ENCODE measurements at regions not wholly inside any gene's neighbourhood (a gene's known extent, or its start where the extent isn't known, plus 50 kb on each side); places are given as distances from the start of the nearest gene placed in this dataset.

DNA sequence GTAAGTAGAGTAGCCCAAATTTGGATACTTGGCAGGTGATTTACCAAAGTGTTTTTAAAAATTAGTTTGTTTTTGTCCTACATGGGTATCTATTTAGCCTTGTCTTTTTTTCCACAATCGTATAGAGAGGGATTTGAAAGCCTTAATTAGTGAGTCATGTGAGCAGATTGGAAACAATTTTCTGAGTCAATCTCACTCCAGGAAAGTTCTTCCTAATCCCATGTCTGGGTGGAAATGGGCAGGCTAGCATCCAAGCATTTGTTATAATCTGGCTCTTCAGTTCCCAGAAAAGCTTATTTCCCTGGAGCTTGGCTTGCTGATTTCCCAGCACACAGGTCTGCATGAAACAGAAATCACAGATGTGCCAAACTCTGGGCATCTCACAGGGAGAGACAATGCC is 426.9 kb upstream of the BOD1L1 start:
- TF ChIP-seq GATA3 (IDR thresholded peaks at IDR 0.05; ENCODE audit: low read depth, low read length) (no peak), GATA2 (IDR thresholded peaks at IDR 0.05; ENCODE audit: low read depth, low read length) (no peak)

DNA sequence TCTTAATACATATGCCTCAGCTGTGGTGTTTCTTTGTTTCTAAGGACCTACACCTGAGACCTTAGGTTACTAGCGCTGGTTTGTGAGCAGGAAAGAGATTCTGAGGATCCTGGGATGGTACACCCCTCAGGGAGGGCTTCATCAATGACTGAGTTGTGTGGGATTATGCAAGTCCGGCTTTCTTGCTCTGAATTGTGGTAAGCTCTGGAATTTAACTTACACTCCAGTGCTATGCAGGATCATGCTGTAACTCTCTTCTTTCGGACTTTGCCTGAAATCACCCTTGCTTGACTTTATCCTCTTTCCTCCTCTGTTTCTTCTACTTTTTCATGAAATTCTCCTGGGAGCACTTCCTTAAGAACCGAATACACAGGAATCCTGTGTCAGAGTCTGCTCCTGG is 431.5 kb upstream of the BOD1L1 start:
- TF ChIP-seq GATA3 (IDR thresholded peaks at IDR 0.05; ENCODE audit: low read depth, low read length) (no peak), GATA2 (IDR thresholded peaks at IDR 0.05; ENCODE audit: low read depth, low read length) (no peak)

DNA sequence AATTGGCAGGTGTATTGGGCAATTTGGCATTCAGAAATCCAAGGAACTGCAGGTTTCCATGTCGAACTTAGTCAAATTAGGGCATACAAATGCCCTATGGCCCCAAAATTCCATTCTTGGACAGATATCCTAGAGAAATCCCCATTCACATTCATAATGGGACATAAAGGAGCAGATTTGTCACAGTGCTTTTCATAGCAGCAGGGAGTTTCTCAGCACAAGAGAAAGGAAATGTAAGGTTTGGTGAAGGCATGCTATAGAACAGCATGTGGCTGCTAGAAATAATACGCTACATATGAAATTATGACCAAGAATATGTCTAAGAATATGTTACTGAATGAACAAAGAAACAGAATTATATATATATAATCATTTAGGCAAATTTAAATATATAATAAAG is 437.5 kb upstream of the BOD1L1 start:
- no peak for TF ChIP-seq GATA2 (IDR thresholded peaks at IDR 0.05; ENCODE audit: low read depth, low read length)
- no peak for TF ChIP-seq GATA3 (IDR thresholded peaks at IDR 0.05; ENCODE audit: low read depth, low read length)

DNA sequence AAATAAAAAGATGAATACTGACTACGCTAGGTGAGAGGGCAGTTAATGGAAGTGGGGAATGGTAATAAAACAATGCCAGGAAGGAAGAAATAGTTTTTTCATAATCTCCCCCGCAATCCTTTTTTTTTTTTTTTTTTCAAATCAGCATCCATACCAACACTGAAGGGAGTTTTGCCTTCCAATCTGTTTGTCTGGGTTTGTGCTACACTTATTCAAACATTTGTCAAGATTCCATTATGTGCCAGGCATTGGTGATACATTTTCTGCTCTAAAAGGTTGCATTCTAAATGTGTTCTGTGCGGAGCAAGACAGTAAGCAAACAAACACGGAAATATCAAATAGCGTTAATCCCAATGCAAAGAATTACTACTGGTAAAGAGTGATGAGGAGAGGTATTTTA is 437.9 kb upstream of the BOD1L1 start:
- TF ChIP-seq GATA3 (IDR thresholded peaks at IDR 0.05; ENCODE audit: low read depth, low read length): no peak
- no peak for TF ChIP-seq GATA2 (IDR thresholded peaks at IDR 0.05; ENCODE audit: low read depth, low read length)

DNA sequence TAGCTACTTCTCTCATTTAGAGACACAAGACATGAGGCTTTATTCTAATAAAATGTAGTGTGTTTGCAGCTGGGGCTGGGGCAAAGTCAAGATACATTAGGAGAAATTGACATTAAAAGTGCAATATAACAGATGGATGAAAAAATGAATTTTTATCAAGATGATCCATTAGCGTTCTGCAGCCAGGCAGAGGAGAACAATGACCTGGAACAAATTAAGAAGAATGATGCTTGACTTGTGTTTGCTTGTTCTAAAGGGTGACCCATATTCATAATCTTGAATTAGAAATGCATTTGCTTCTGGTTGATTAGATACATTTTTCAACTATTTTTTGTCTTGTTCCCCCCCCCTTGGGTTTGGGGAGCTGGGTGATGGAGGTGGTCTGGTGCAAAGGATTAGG is 439.5 kb upstream of the BOD1L1 start:
- TF ChIP-seq GATA2 (IDR thresholded peaks at IDR 0.05; ENCODE audit: low read depth, low read length): no peak
- TF ChIP-seq GATA3 (IDR thresholded peaks at IDR 0.05; ENCODE audit: low read depth, low read length): no peak

DNA sequence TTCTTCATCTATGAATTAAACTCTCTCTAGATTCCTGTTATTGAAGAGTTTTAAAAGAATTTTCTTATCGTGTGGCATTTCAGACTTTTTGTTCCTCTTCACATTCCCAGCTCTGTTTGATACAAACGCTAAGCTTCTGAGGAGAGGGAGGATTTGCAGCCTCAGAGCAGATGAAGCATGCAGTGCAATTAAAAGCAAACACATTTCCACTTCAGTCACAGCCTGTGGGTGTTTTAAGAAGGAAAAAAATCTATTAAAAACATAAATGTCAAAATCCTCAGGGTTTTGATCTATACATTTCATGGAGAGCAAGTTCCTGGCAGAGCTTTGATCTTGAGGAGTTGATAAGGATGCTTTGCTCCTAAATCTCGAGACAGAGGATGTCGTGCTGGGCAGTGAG is 442.4 kb upstream of the BOD1L1 start:
- no peak for TF ChIP-seq GATA3 (IDR thresholded peaks at IDR 0.05; ENCODE audit: low read depth, low read length)
- TF ChIP-seq GATA2 (IDR thresholded peaks at IDR 0.05; ENCODE audit: low read depth, low read length): no peak

DNA sequence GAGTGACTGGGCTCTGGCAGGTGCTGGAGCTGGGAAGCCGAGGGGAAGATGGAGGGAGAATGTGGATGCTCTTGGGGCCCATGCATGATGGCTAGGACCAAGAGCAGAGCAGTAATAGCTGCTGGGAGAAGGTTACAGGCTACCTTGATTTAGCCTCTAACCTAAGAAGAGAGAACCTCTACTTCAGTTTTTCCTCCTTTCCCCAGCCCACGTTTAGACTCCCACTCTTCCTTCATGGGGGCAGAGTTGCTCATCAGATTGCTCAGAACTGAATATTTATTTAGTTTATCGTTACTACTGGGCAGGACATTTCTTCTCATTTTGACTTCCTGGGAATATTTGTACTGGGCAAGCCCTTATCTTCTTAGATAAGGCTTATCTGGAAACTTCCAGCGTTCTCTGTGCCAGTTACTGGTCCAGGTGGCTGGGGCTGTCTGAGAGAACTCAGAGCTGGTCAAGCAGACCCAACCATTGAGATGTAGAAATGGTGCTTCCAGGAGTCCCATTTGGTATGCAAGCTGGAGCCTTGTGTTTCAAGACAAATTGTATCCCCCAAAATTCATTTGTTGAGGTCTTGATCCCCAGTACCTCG is 442.9 kb upstream of the BOD1L1 start:
- no peak for TF ChIP-seq GATA3 (IDR thresholded peaks at IDR 0.05; ENCODE audit: low read depth, low read length)
- TF ChIP-seq GATA2 (IDR thresholded peaks at IDR 0.05; ENCODE audit: low read depth, low read length): no peak

DNA sequence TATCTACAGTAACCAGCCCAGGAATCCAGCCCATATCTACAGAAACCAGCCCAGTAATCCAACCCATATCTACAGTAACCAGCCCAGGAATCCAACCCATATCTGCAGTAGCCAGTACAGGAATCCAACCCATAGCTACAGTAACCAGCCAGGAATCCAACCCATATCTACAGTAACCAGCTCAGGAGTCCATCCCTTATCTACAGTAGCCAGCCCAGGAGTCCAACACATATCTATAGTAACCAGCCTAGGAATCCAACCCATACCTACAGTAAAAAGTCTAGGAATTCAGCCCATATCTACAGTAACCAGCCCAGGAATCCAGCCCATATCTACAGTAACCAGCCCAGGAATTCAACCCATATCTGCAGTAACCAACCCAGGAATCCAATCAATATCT is 445.0 kb upstream of the BOD1L1 start:
- TF ChIP-seq GATA2 (IDR thresholded peaks at IDR 0.05; ENCODE audit: low read depth, low read length) (no peak), GATA3 (IDR thresholded peaks at IDR 0.05; ENCODE audit: low read depth, low read length) (no peak)

DNA sequence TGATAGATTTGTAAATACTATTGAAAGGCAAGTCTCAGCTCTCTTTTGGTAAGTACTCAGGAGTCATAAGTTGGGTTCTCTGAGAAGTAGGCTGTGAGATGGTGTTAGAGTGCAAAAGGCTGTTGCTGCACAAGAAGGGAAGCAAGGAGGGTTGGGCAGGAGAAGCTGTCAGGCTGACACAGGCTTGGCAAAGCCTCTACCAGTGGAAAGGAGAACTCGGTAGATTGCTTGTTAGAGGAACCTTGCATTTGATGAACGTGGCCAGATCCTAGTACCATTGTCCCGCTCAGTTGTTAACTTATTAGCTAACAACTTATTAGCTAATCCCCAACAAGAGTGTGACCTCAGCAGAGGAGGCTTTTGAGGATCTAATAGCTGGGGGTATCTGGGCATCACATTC is 449.3 kb upstream of the BOD1L1 start:
- TF ChIP-seq GATA2 (IDR thresholded peaks at IDR 0.05; ENCODE audit: low read depth, low read length): no peak
- no peak for TF ChIP-seq GATA3 (IDR thresholded peaks at IDR 0.05; ENCODE audit: low read depth, low read length)

DNA sequence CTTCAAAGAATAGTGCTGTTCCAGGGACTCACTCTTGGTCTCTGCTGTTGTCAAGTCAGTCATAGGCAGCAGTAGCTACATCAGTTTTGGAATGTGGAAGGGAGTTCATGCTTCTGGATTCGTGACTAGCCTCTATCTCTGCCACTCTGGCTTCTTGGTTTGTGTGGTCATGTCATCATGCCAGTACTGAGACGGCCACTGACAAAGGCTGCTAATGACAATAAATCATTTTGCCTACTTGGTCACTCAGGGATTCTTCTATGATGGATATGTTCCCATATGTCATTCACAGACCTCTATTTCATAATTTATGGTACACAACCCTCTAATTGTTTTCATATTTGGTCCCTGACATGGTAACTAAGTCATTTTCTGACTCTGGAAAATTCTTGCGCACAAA is 450.8 kb upstream of the BOD1L1 start:
- TF ChIP-seq GATA3 (IDR thresholded peaks at IDR 0.05; ENCODE audit: low read depth, low read length): no peak
- no peak for TF ChIP-seq GATA2 (IDR thresholded peaks at IDR 0.05; ENCODE audit: low read depth, low read length)

DNA sequence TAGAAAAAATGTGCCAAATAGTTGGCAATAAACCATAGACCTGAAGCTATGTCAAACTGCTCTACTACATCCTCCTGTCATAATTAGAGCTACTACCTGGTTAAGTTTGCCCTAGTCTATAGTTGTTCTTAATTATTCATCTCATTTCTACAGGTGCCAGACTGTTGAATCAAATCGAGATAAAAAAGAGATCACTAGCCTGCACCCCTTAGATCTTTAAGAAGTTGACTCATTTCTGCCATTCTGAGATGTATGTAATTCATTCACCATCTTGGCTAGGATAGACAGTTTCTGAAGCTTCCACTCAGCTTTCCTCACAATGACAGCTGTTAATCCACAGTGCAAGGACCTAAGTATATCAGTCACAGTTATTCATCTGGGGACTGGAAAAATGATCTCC is 452.1 kb upstream of the BOD1L1 start:
- TF ChIP-seq GATA3 (IDR thresholded peaks at IDR 0.05; ENCODE audit: low read depth, low read length) (no peak), GATA2 (IDR thresholded peaks at IDR 0.05; ENCODE audit: low read depth, low read length) (no peak)

DNA sequence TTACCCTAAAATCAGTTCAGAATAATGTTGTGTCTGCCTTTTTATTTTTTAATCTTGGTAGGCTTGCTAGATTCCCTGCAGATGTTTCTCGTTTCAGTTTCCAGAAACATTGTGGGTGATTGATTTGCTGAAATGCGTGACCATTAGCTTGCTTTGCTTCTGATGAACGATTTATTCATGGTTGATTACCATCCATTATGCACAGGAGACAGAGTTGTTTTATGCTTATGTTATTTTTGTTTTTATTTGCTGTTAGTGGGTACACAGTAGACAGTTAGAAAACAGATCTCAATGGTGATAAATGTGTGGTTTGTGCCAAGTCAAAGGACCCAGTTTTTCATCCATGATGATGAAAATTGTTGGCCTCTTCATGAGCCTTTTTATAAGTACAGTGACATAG is 455.6 kb upstream of the BOD1L1 start:
- TF ChIP-seq GATA2 (IDR thresholded peaks at IDR 0.05; ENCODE audit: low read depth, low read length) (no peak), GATA3 (IDR thresholded peaks at IDR 0.05; ENCODE audit: low read depth, low read length) (no peak)

DNA sequence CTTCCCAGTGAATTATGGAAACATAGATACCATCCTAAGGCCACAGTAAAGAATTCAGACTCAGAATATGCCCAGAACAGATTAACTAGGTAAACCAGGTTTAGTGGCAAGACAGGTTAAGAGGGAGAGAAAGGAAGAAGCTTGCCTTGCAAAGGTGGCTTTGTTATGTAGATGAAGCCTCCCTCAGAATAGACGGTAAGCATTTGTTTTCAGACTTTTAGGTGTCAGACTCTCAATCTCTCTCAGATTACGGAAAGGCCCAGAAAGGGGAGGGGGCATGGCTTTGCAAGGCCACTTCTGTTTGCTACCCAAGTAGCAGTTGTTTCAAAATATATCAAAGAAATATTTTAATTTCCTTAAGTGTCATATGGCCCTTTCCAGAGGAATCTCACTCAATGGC is 457.1 kb upstream of the BOD1L1 start:
- TF ChIP-seq GATA2 (IDR thresholded peaks at IDR 0.05; ENCODE audit: low read depth, low read length): no peak
- TF ChIP-seq GATA3 (IDR thresholded peaks at IDR 0.05; ENCODE audit: low read depth, low read length): no peak

DNA sequence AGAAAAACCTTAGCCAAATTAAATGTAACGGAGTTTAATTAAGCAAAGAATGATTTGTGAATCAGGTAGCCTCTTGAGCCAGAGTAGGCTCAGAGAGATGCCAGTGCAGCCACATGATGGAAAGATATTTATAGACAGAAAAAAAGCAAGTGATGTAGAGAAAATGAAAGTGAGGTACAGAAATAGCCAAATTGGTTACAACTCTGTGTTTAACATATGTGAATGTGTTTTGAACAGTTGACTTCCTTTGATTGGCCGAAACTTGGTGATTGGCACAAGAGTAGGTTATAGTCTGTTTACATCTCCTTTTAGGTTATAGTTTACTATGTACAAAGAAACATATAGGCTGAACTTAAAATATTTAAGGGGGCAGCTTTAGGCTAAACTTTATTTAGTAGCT is 459.9 kb upstream of the BOD1L1 start:
- TF ChIP-seq GATA2 (IDR thresholded peaks at IDR 0.05; ENCODE audit: low read depth, low read length) (no peak), GATA3 (IDR thresholded peaks at IDR 0.05; ENCODE audit: low read depth, low read length) (no peak)

DNA sequence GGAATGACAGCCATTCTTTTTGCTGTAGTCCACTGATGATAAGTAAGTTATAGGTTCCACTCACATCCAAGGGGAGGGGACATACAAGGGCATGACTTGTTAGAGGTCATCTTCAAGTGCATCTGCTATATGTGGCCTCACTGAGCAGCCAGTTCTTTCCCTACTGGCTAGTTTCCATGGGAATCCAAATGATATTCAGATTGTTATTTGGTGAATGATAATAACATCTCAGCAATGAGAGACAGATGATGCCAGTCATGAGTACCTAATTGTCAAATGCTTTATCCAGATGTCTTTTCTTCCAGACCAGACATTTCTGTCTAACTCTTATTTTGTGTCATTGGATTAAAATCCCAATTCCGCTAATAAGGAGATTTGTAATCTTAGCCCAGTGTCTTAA is 460.4 kb upstream of the BOD1L1 start:
- TF ChIP-seq GATA3 (IDR thresholded peaks at IDR 0.05; ENCODE audit: low read depth, low read length) (no peak), GATA2 (IDR thresholded peaks at IDR 0.05; ENCODE audit: low read depth, low read length) (no peak)

DNA sequence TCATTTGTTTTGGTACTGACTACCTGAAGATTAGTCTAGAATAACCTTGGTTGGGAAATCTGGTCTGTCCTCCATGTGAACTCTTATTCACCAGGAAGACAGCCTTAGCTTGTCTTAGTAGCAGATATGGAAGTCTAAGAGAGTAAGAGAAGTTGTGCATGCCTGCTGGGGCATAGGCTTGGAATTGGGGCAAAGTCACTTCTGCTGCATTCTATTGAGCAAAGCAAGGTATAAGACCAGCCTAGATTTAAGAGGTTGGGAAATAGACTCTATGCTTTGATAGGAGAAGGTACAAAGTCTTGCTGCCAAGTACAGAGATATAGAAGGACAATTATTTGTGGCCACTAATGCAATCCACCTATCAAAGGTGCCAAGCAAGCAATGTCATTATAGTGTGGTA is 464.0 kb upstream of the BOD1L1 start:
- TF ChIP-seq GATA2 (IDR thresholded peaks at IDR 0.05; ENCODE audit: low read depth, low read length): no peak

Data from SH-SY5Y (cell line).